DOHH2 (cell line): ENCODE measurements at regions not wholly inside any gene's neighbourhood (a gene's known extent, or its start where the extent isn't known, plus 50 kb on each side); places are given as distances from the start of the nearest gene placed in this dataset.

Source experiments
- H3F3A ChIP-seq: fragments of 200-600 bp; sonication (generic), shearing (Covaris generic); 2 replicates; pipeline ENCODE4 v1.6.0; 2016; ENCODE audit warnings: antibody characterized with exemption, mild to moderate bottlenecking; ENCODE audit not compliant: control insufficient read depth, insufficient read depth
- H3K27ac ChIP-seq: fragments of 200-600 bp; sonication (generic); 2 replicates; pipeline ENCODE4 v1.5.1; 2014; ENCODE audit warnings: low read depth, mild to moderate bottlenecking, low read length, moderate library complexity
- H3K27me3 ChIP-seq: fragments of 200-600 bp; sonication (generic); 2 replicates; pipeline ENCODE4 v1.6.1; 2014; ENCODE audit warnings: mild to moderate bottlenecking, low read length, mixed read lengths; ENCODE audit not compliant: control insufficient read depth
- H3K36me3 ChIP-seq: fragments of 200-600 bp; sonication (generic); 2 replicates; pipeline ENCODE4 v1.6.1; 2014; ENCODE audit warnings: mild to moderate bottlenecking, low read length, moderate library complexity, mixed read lengths; ENCODE audit not compliant: control insufficient read depth
- H3K4me1 ChIP-seq: fragments of 200-600 bp; sonication (generic); 2 replicates; pipeline ENCODE4 v1.6.1; 2014; ENCODE audit warnings: mild to moderate bottlenecking, low read length, mixed read lengths; ENCODE audit not compliant: control insufficient read depth
- H3K4me2 ChIP-seq: fragments of 200-600 bp; sonication (generic); 2 replicates; pipeline ENCODE4 v1.6.0; 2014; ENCODE audit warnings: mild to moderate bottlenecking, low read length, moderate library complexity
- H3K4me3 ChIP-seq: fragments of 200-600 bp; sonication (generic); 2 replicates; pipeline ENCODE4 v1.5.1; 2014; ENCODE audit warnings: mild to moderate bottlenecking, low read length, mixed read lengths
- H3K79me2 ChIP-seq: fragments of 200-600 bp; sonication (generic); 2 replicates; pipeline ENCODE4 v1.6.1; 2014; ENCODE audit warnings: mild to moderate bottlenecking, low read length, mixed read lengths; ENCODE audit not compliant: control insufficient read depth
- H3K9me2 ChIP-seq: fragments of 200-600 bp; sonication (generic); replicated peaks from 2 replicates; pipeline ENCODE4 v1.6.1; 2014; ENCODE audit warnings: mild to moderate bottlenecking, low read length, mixed read lengths; ENCODE audit not compliant: control insufficient read depth
- H3K9me3 ChIP-seq: fragments of 200-600 bp; sonication (generic); 2 replicates; pipeline ENCODE4 v1.6.1; 2014; ENCODE audit warnings: antibody characterized with exemption, low read length, mixed read lengths; ENCODE audit not compliant: control insufficient read depth, insufficient read depth
- H4K20me1 ChIP-seq: fragments of 200-600 bp; sonication (generic); 2 replicates; pipeline ENCODE4 v1.6.0; 2014; ENCODE audit warnings: low read depth, mild to moderate bottlenecking, antibody characterized with exemption, low read length, moderate library complexity; ENCODE audit not compliant: control insufficient read depth, insufficient read depth
- CTCF ChIP-seq: fragments of 200-600 bp; sonication (generic); IDR thresholded peaks from one replicate; pipeline ENCODE4 v1.5.1; 2014; ENCODE audit warnings: antibody characterized with exemption, mild to moderate bottlenecking, low read depth, low read length; ENCODE audit not compliant: poor library complexity, severe bottlenecking
- EZH2phosphoT487 ChIP-seq: fragments of 200-600 bp; sonication (generic); IDR thresholded peaks from 2 replicates; pipeline ENCODE4 v1.6.1; 2017; ENCODE audit warnings: borderline replicate concordance, mild to moderate bottlenecking, antibody characterized with exemption, low read length, moderate library complexity, mixed read lengths

- no peak overlapping the region for H3K4me2 ChIP-seq
Measured at GRCh38 chr16:11475896-11476630, 110.7 kb downstream of the LITAF start.

GRCh38 chr16:11476676-11477075, 110.0 kb downstream of the LITAF start:
- peaks cover 2% of the 10 kb centered on the region; the same call in 1 of the 2 replicates for H3K27me3 ChIP-seq

More at GRCh38 chr16:11475896-11476630, 110.7 kb downstream of the LITAF start:
- Histone ChIP-seq H3K9me2 (no peaks in the 10 kb centered on the region), H3K9me3 (peaks cover 4% of the 10 kb centered on the region; the same call in 1 of the 2 replicates), H3K36me3 (no peaks in the 10 kb centered on the region), H3K4me3 (no peak overlapping the region), H3K27me3 (peaks cover 3% of the 10 kb centered on the region; the same call in 1 of the 2 replicates), H3K27ac (no peak overlapping the region), H3K79me2 (no peaks in the 10 kb centered on the region), H4K20me1 (no peaks in the 10 kb centered on the region), H3K4me1 (peaks cover 5% of the 10 kb centered on the region), H3F3A (no peaks in the 10 kb centered on the region)
- TF ChIP-seq CTCF (no peak), EZH2phosphoT487 (no peak)

GRCh38 chr16:11478431-11479119, 108.1 kb downstream of the LITAF start:
- Histone ChIP-seq H3K4me1 (peaks cover 5% of the 10 kb centered on the region), H4K20me1 (no peaks in the 10 kb centered on the region), H3K27me3 (no peaks in the 10 kb centered on the region), H3K4me2 (no peak overlapping the region), H3K9me3 (peaks cover 15% of the 10 kb centered on the region), H3K79me2 (no peaks in the 10 kb centered on the region), H3K9me2 (no peaks in the 10 kb centered on the region), H3F3A (no peaks in the 10 kb centered on the region), H3K4me3 (no peak overlapping the region), H3K36me3 (no peaks in the 10 kb centered on the region), H3K27ac (no peak overlapping the region)
- no peak for TF ChIP-seq EZH2phosphoT487
- TF ChIP-seq CTCF, result no peak

More at GRCh38 chr16:11476676-11477075, 110.0 kb downstream of the LITAF start:
- Histone ChIP-seq H3K4me1 (peaks cover 5% of the 10 kb centered on the region), H3F3A (no peaks in the 10 kb centered on the region), H3K9me3 (peaks cover 4% of the 10 kb centered on the region; the same call in 1 of the 2 replicates), H3K79me2 (no peaks in the 10 kb centered on the region), H3K4me3 (no peak overlapping the region), H3K4me2 (no peak overlapping the region), H3K36me3 (no peaks in the 10 kb centered on the region), H4K20me1 (no peaks in the 10 kb centered on the region), H3K9me2 (no peaks in the 10 kb centered on the region), H3K27ac (no peak overlapping the region)
- TF ChIP-seq EZH2phosphoT487 (no peak), CTCF (no peak)
